ENCODE measurements at regions not wholly inside any gene's neighbourhood (a gene's known extent, or its start where the extent isn't known, plus 50 kb on each side); places are given as distances from the start of the nearest gene placed in this dataset.
A peak's percentile ranks its signal among the peaks of the same experiment; 100 is the strongest.

DNA sequence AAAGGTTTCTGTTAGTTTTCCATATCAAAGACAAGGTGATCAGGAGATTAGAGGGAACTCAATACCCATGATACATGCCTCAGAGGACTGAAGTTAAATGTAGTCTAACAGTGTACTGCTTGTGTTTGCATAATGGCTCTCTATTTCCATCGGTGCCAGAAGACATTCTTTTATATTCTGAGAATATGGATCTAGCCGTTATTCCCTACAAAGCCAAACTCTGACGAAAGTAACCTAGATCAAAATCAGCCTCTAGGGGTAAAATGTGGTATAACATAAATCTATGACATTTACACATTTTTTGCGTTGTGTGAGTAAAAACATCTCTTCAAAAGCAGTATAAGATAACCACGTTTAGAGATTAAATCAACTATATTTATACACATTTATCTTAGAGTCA lies 2232.7 kb downstream of the PCDH9 start:
- H3K4me1 ChIP-seq (ENCODE audit: low read length), result peaks cover 23% of the 10 kb centered on the region
- no peaks in the 10 kb centered on the region for H4K20me1 ChIP-seq (ENCODE audit: insufficient read depth, low read length)
- no peak overlapping the region for H3K4me2 ChIP-seq (ENCODE audit: low read length)
- H3K79me2 ChIP-seq (ENCODE audit: low read length), result no peaks in the 10 kb centered on the region
- no peaks in the 10 kb centered on the region for H3K36me3 ChIP-seq (replicated peaks; ENCODE audit: low read depth, low read length)
- H3K27me3 ChIP-seq (ENCODE audit: low read depth, low read length), result no peaks in the 10 kb centered on the region
- no peak overlapping the region for H3K4me3 ChIP-seq (ENCODE audit: low read length)
- TF ChIP-seq, protein P1, sequence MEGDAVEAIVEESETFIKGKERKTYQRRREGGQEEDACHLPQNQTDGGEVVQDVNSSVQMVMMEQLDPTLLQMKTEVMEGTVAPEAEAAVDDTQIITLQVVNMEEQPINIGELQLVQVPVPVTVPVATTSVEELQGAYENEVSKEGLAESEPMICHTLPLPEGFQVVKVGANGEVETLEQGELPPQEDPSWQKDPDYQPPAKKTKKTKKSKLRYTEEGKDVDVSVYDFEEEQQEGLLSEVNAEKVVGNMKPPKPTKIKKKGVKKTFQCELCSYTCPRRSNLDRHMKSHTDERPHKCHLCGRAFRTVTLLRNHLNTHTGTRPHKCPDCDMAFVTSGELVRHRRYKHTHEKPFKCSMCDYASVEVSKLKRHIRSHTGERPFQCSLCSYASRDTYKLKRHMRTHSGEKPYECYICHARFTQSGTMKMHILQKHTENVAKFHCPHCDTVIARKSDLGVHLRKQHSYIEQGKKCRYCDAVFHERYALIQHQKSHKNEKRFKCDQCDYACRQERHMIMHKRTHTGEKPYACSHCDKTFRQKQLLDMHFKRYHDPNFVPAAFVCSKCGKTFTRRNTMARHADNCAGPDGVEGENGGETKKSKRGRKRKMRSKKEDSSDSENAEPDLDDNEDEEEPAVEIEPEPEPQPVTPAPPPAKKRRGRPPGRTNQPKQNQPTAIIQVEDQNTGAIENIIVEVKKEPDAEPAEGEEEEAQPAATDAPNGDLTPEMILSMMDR (IDR thresholded peaks at IDR 0.05; ENCODE audit: low read depth, low read length), result no peak
- TF ChIP-seq EZH2phosphoT487 (IDR thresholded peaks at IDR 0.05; ENCODE audit: low read depth), result no peak
- no peak overlapping the region for H3K27ac ChIP-seq (ENCODE audit: low read length)
- no peaks in the 10 kb centered on the region for H3K9me3 ChIP-seq (ENCODE audit: insufficient read depth, low read length)
- H3K9ac ChIP-seq (ENCODE audit: low read length), result no peak overlapping the region
- no peak overlapping the region for H2AFZ ChIP-seq (ENCODE audit: low read depth, low read length)

DNA sequence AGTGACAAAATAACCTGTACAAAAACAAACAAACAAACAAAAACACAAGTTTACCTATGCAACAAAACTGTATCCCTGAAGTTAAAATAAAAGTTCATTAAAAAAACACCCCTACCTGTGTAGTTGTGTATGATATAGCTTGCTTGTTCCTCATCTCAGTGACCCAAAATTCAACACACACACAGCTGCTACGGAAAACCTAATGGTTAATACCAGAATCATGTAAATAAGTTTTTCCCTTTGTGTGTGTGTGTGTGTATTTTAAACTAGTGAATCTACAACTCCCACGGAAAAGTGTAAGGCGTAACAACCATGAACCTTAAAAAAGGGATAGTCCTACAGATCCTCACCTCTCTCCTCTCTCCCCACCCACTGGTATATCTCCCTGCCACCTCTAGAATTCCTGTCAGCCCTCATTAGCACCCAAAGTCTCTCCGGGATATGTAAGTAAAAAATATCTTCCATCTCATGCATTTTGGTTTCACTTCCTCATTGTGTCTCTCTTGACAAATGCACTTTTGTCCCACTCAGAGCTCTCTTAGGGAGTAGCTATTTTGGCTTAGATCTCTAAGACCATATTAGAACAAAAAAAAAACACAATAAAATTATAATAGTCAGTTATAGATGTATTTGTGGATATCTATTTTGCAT lies 2236.5 kb downstream of the PCDH9 start:
- H3K9ac ChIP-seq (ENCODE audit: low read length), result no peak overlapping the region
- H3K27me3 ChIP-seq (ENCODE audit: low read depth, low read length), result no peaks in the 10 kb centered on the region
- H3K9me3 ChIP-seq (ENCODE audit: insufficient read depth, low read length), result no peaks in the 10 kb centered on the region
- peaks cover 23% of the 10 kb centered on the region for H3K4me1 ChIP-seq (ENCODE audit: low read length)
- TF ChIP-seq EZH2phosphoT487 (IDR thresholded peaks at IDR 0.05; ENCODE audit: low read depth), result no peak
- TF ChIP-seq, protein P1 (IDR thresholded peaks at IDR 0.05; ENCODE audit: low read depth, low read length), result no peak
- no peaks in the 10 kb centered on the region for H3K36me3 ChIP-seq (replicated peaks; ENCODE audit: low read depth, low read length)
- peak overlapping the region; percentile 48 for H3K4me2 ChIP-seq (ENCODE audit: low read length)
- H2AFZ ChIP-seq (ENCODE audit: low read depth, low read length), result peak overlapping the region; percentile 9; the same call in 1 of the 2 replicates
- no peaks in the 10 kb centered on the region for H4K20me1 ChIP-seq (ENCODE audit: insufficient read depth, low read length)
- H3K27ac ChIP-seq (ENCODE audit: low read length), result peak overlapping the region; percentile 46
- no peaks in the 10 kb centered on the region for H3K79me2 ChIP-seq (ENCODE audit: low read length)
- H3K4me3 ChIP-seq (ENCODE audit: low read length), result peak overlapping the region; percentile 48

DNA sequence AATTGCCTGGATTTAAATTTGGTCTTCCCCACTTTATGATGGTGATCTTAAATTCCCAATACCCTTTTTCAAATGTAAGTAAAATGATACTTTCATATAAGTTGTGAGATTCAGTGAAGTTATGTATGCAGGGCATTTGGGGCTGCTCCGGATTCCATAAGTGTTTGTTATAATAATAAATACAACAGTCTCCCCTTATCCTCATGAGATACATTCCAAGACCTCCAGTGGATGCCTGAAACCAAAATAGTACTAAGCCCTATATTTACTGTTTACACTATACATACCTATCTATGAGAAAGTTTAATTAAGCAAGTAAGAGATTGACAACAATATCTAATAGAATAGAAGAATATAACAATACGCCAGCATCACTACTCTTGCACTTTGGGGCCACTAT lies 2237.8 kb downstream of the PCDH9 start:
- no peak for TF ChIP-seq EZH2phosphoT487 (IDR thresholded peaks at IDR 0.05; ENCODE audit: low read depth)
- TF ChIP-seq, protein P1 (IDR thresholded peaks at IDR 0.05; ENCODE audit: low read depth, low read length), result no peak
- no peak overlapping the region for H3K27ac ChIP-seq (ENCODE audit: low read length)
- H3K4me3 ChIP-seq (ENCODE audit: low read length), result no peak overlapping the region
- no peaks in the 10 kb centered on the region for H3K9me3 ChIP-seq (ENCODE audit: insufficient read depth, low read length)
- H3K27me3 ChIP-seq (ENCODE audit: low read depth, low read length), result no peaks in the 10 kb centered on the region
- no peaks in the 10 kb centered on the region for H3K36me3 ChIP-seq (replicated peaks; ENCODE audit: low read depth, low read length)
- H3K4me2 ChIP-seq (ENCODE audit: low read length), result no peak overlapping the region
- H3K9ac ChIP-seq (ENCODE audit: low read length), result no peak overlapping the region
- no peak overlapping the region for H2AFZ ChIP-seq (ENCODE audit: low read depth, low read length)
- no peaks in the 10 kb centered on the region for H4K20me1 ChIP-seq (ENCODE audit: insufficient read depth, low read length)
- no peaks in the 10 kb centered on the region for H3K79me2 ChIP-seq (ENCODE audit: low read length)
- peaks cover 23% of the 10 kb centered on the region for H3K4me1 ChIP-seq (ENCODE audit: low read length)

DNA sequence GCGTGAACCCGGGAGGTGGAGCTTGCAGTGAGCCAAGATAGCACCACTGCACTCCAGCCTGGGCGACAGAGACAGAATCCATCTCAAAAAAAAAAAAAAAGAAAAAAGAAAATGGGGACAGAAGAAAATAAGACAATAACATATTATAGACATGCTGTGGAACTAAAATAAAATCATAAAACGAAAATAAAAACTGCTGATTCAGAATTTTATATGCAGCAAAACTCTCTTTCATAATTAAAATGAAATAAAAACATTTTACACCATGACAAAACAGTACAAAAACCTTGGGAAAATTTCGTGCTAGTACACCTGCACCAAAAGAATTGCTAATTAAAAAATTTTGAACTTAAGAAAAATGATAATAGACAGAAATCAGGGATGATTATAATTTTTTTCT lies 2245.1 kb downstream of the PCDH9 start:
- Histone ChIP-seq H3K27me3 (ENCODE audit: low read depth, low read length) (no peaks in the 10 kb centered on the region), H3K4me2 (ENCODE audit: low read length) (no peak overlapping the region), H3K79me2 (ENCODE audit: low read length) (no peaks in the 10 kb centered on the region), H3K4me1 (ENCODE audit: low read length) (no peaks in the 10 kb centered on the region), H3K27ac (ENCODE audit: low read length) (no peak overlapping the region), H3K4me3 (ENCODE audit: low read length) (no peak overlapping the region), H3K9me3 (ENCODE audit: insufficient read depth, low read length) (no peaks in the 10 kb centered on the region), H4K20me1 (ENCODE audit: insufficient read depth, low read length) (no peaks in the 10 kb centered on the region), H3K9ac (ENCODE audit: low read length) (no peak overlapping the region), H3K36me3 (replicated peaks; ENCODE audit: low read depth, low read length) (no peaks in the 10 kb centered on the region), H2AFZ (ENCODE audit: low read depth, low read length) (no peak overlapping the region)
- no peak for TF ChIP-seq EZH2phosphoT487 (IDR thresholded peaks at IDR 0.05; ENCODE audit: low read depth)
- TF ChIP-seq, protein P1 (IDR thresholded peaks at IDR 0.05; ENCODE audit: low read depth, low read length), result no peak
